ENCODE measurements at regions not wholly inside any gene's neighbourhood (a gene's known extent, or its start where the extent isn't known, plus 50 kb on each side); places are given as distances from the start of the nearest gene placed in this dataset.

DNA sequence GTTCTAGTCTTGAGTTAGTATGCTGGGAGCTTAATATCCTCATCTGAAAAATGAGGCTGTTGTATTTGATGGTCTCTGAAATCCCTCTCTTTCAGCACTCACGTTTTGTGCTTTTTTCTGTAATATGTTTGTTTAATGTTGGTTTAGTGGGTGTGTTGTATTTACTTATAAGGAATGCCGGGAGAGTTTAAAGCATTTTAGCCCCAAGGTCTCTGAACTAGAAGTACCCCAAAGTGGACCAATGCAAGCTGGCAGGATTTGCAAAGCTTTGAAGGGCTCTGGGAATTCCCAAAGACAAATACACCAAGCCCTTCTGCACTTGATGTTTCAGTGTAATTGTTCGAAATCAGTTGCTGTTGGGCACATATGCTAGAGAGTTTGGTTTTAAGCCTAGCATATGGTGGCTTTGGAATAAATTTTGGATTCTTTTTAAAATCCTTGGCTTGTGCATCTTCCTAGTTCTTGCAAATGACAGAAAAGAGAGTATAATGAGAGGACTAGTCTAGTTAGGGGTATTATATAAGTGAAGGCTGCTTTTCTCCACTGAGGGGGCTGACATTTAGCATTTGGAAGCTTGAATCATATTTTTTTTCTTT, 371.4 kb upstream of the BOD1L1 start:
- ChIA-PET POLR2A (no interaction called here), CTCF (no interaction called here)
- no peaks in the 10 kb centered on the region for H3K36me3 ChIP-seq (ENCODE audit: control insufficient read depth in 2 of 2, insufficient read depth in 1 of 2, low read length in 2 of 2)
- no peak overlapping the region for H3K4me3 ChIP-seq (ENCODE audit: low read depth, low read length)
- no peak overlapping the region for H3K27ac ChIP-seq (ENCODE audit: extremely low read depth, low read depth, low read length)
- no peaks in the 10 kb centered on the region for H3K4me1 ChIP-seq (ENCODE audit: control insufficient read depth, insufficient read depth, low read length)
- no peaks in the 10 kb centered on the region for H3K9me3 ChIP-seq (ENCODE audit: control insufficient read depth, insufficient read depth, low read depth, low read length)
- TF ChIP-seq ZNF677 (tag by site-specific recombination; IDR thresholded peaks at IDR 0.05) (no peak), FEZF1 (tag by site-specific recombination; IDR thresholded peaks at IDR 0.05) (no peak), ZNF335 (tag by site-specific recombination; conservative IDR thresholded peaks at IDR 0.05) (no peak), ZNF175 (tag by site-specific recombination; IDR thresholded peaks at IDR 0.05) (no peak), TCF7L2 (IDR thresholded peaks at IDR 0.05; ENCODE audit: borderline replicate concordance, low read depth, low read length) (no peak), HOXD13 (CRISPR knock-in tag; IDR thresholded peaks at IDR 0.05; ENCODE audit: borderline replicate concordance) (no peak), ZNF433 (tag by site-specific recombination; IDR thresholded peaks at IDR 0.05; ENCODE audit: low read depth) (no peak), GLIS2 (tag by site-specific recombination; IDR thresholded peaks at IDR 0.05) (no peak), SCRT2 (tag by site-specific recombination; IDR thresholded peaks at IDR 0.05) (no peak), ZNF654 (tag by site-specific recombination; IDR thresholded peaks at IDR 0.05; ENCODE audit: low read depth) (no peak), ZNF600 (tag by site-specific recombination; IDR thresholded peaks at IDR 0.05) (no peak), ZNF221 (tag by site-specific recombination; IDR thresholded peaks at IDR 0.05; ENCODE audit: borderline replicate concordance) (no peak), ZNF24 (tag by site-specific recombination; IDR thresholded peaks at IDR 0.05) (no peak), ZNF621 (tag by site-specific recombination; IDR thresholded peaks at IDR 0.05) (no peak), ZNF140 (tag by site-specific recombination; IDR thresholded peaks at IDR 0.05) (no peak), ZNF184 (tag by site-specific recombination; IDR thresholded peaks at IDR 0.05) (no peak)
- TF ChIP-seq, protein P1, sequence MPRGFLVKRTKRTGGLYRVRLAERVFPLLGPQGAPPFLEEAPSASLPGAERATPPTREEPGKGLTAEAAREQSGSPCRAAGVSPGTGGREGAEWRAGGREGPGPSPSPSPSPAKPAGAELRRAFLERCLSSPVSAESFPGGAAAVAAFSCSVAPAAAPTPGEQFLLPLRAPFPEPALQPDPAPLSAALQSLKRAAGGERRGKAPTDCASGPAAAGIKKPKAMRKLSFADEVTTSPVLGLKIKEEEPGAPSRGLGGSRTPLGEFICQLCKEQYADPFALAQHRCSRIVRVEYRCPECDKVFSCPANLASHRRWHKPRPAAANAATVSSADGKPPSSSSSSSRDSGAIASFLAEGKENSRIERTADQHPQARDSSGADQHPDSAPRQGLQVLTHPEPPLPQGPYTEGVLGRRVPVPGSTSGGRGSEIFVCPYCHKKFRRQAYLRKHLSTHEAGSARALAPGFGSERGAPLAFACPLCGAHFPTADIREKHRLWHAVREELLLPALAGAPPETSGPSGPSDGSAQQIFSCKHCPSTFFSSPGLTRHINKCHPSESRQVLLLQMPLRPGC (tag by site-specific recombination; IDR thresholded peaks at IDR 0.05) = no peak
- TF ChIP-seq, protein P2, sequence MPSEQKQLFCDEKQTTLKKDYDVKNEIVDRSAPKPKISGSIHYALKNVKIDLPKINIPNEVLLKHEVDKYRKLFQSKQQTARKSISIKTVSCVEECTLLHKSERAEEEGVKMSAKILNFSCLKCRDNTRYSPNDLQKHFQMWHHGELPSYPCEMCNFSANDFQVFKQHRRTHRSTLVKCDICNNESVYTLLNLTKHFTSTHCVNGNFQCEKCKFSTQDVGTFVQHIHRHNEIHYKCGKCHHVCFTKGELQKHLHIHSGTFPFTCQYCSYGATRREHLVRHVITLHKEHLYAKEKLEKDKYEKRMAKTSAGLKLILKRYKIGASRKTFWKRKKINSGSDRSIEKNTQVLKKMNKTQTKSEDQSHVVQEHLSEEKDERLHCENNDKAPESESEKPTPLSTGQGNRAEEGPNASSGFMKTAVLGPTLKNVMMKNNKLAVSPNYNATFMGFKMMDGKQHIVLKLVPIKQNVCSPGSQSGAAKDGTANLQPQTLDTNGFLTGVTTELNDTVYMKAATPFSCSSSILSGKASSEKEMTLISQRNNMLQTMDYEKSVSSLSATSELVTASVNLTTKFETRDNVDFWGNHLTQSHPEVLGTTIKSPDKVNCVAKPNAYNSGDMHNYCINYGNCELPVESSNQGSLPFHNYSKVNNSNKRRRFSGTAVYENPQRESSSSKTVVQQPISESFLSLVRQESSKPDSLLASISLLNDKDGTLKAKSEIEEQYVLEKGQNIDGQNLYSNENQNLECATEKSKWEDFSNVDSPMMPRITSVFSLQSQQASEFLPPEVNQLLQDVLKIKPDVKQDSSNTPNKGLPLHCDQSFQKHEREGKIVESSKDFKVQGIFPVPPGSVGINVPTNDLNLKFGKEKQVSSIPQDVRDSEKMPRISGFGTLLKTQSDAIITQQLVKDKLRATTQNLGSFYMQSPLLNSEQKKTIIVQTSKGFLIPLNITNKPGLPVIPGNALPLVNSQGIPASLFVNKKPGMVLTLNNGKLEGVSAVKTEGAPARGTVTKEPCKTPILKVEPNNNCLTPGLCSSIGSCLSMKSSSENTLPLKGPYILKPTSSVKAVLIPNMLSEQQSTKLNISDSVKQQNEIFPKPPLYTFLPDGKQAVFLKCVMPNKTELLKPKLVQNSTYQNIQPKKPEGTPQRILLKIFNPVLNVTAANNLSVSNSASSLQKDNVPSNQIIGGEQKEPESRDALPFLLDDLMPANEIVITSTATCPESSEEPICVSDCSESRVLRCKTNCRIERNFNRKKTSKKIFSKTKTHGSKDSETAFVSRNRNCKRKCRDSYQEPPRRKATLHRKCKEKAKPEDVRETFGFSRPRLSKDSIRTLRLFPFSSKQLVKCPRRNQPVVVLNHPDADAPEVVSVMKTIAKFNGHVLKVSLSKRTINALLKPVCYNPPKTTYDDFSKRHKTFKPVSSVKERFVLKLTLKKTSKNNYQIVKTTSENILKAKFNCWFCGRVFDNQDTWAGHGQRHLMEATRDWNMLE (tag by site-specific recombination; conservative IDR thresholded peaks at IDR 0.05; ENCODE audit: low read depth) = no peak
- TF ChIP-seq, protein P3, sequence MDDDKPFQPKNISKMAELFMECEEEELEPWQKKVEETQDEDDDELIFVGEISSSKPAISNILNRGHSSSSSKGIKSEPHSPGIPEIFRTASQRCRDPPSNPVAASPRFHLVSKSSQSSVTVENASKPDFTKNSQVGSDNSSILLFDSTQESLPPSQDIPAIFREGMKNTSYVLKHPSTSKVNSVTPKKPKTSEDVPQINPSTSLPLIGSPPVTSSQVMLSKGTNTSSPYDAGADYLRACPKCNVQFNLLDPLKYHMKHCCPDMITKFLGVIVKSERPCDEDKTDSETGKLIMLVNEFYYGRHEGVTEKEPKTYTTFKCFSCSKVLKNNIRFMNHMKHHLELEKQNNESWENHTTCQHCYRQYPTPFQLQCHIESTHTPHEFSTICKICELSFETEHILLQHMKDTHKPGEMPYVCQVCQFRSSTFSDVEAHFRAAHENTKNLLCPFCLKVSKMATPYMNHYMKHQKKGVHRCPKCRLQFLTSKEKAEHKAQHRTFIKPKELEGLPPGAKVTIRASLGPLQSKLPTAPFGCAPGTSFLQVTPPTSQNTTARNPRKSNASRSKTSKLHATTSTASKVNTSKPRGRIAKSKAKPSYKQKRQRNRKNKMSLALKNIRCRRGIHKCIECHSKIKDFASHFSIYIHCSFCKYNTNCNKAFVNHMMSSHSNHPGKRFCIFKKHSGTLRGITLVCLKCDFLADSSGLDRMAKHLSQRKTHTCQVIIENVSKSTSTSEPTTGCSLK (tag by site-specific recombination; IDR thresholded peaks at IDR 0.05) = no peak

Measured in HEK293 (cell line).